ENCODE measurements at regions not wholly inside any gene's neighbourhood (a gene's known extent, or its start where the extent isn't known, plus 50 kb on each side); places are given as distances from the start of the nearest gene placed in this dataset.
"Not testable (repeated sequence)": the region's sequence is repeated elsewhere in the genome, so short reads cannot be mapped to it uniquely, and the experiment has no call there.

GRCh38 chr20:40895182-40895581 is 133.4 kb upstream of the TOP1 start:
- no peak for DNase-seq

- no peak for DNase-seq
Observed at GRCh38 chr20:40896814-40897700, 131.6 kb upstream of the TOP1 start.

GRCh38 chr20:40899344-40899743 is 129.3 kb upstream of the TOP1 start:
- no peak for DNase-seq

- DNase-seq = no peak
Observed at GRCh38 chr20:40900666-40901215, 127.9 kb upstream of the TOP1 start.

- no peak for DNase-seq
Observed at GRCh38 chr20:40902661-40903060, 126.0 kb upstream of the TOP1 start.

GRCh38 chr20:40908309-40908708 is 120.3 kb upstream of the TOP1 start:
- DNase-seq = no peak

- DNase-seq = not testable (repeated sequence)
Observed at GRCh38 chr20:40909489-40909888, 119.1 kb upstream of the TOP1 start.

- not testable (repeated sequence) for DNase-seq
Observed at GRCh38 chr20:40910436-40910835, 118.2 kb upstream of the TOP1 start.

GRCh38 chr20:40911152-40911551 is 117.5 kb upstream of the TOP1 start:
- not testable (repeated sequence) for DNase-seq

GRCh38 chr20:40913224-40914185 is 115.1 kb upstream of the TOP1 start:
- DNase-seq = no peak

- no peak for DNase-seq
Observed at GRCh38 chr20:40915756-40916155, 112.9 kb upstream of the TOP1 start.

- no peak for DNase-seq
Observed at GRCh38 chr20:40916276-40916675, 112.3 kb upstream of the TOP1 start.

GRCh38 chr20:40920291-40920690 is 108.3 kb upstream of the TOP1 start:
- no peak for DNase-seq

- no peak for DNase-seq
Observed at GRCh38 chr20:40922865-40923264, 105.8 kb upstream of the TOP1 start.

- DNase-seq = no peak
Observed at GRCh38 chr20:40925829-40926510, 102.7 kb upstream of the TOP1 start.

- no peak for DNase-seq
Observed at GRCh38 chr20:40926928-40927327, 101.7 kb upstream of the TOP1 start.

GRCh38 chr20:40930561-40930960 is 98.1 kb upstream of the TOP1 start:
- DNase-seq = no peak

GRCh38 chr20:40931410-40932044 is 97.1 kb upstream of the TOP1 start:
- DNase-seq = no peak

GRCh38 chr20:40932436-40932835 is 96.2 kb upstream of the TOP1 start:
- no peak for DNase-seq

- DNase-seq = no peak
Observed at GRCh38 chr20:40933758-40934157, 94.9 kb upstream of the TOP1 start.

- no peak for DNase-seq
Observed at GRCh38 chr20:40938020-40938419, 90.6 kb upstream of the TOP1 start.

- DNase-seq = no peak
Observed at GRCh38 chr20:40939667-40940066, 89.0 kb upstream of the TOP1 start.
